Neural progenitor cell (in vitro differentiated cells): ENCODE measurements at regions not wholly inside any gene's neighbourhood (a gene's known extent, or its start where the extent isn't known, plus 50 kb on each side); places are given as distances from the start of the nearest gene placed in this dataset.
"Not testable (repeated sequence)": the region's sequence is repeated elsewhere in the genome, so short reads cannot be mapped to it uniquely, and the experiment has no call there.

Experiments used
- EZH2phosphoT487 ChIP-seq: fragments of 200-600 bp; sonication (generic); IDR thresholded peaks from 2 replicates; pipeline ENCODE4 v1.6.1; 2017; ENCODE audit warnings: antibody characterized with exemption
- TF ChIP-seq, protein P1 (sequence below): fragments of 200-600 bp; sonication (generic); IDR thresholded peaks from 2 replicates; pipeline ENCODE4 v1.5.1; 2017; ENCODE audit warnings: antibody characterized with exemption, mild to moderate bottlenecking

DNA sequence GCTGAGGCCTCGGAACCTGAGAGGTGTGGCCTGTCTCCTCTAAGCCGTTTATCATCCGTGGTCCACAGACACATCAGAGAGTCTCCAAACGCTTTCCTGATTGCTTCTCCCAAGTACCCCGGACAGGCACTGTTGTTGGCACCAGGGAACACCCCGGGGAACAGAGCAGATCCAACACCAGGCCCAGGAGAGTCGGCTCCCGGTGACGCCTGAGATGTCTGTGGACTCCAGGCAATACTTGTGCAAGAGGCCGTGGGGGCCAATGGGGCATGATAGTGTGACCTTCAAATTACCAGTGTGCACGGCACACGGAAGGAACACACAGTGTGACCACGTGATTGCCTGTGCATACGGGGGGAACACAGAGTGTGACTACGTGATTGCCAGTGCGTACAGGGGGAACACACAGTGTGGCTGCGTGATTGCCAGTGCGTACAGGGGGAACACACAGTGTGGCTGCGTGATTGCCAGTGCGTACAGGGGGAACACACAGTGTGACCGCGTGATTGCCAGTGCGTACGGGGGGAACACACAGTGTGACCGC lies 136.6 kb downstream of the RTP5 start:
- TF ChIP-seq, protein P1, sequence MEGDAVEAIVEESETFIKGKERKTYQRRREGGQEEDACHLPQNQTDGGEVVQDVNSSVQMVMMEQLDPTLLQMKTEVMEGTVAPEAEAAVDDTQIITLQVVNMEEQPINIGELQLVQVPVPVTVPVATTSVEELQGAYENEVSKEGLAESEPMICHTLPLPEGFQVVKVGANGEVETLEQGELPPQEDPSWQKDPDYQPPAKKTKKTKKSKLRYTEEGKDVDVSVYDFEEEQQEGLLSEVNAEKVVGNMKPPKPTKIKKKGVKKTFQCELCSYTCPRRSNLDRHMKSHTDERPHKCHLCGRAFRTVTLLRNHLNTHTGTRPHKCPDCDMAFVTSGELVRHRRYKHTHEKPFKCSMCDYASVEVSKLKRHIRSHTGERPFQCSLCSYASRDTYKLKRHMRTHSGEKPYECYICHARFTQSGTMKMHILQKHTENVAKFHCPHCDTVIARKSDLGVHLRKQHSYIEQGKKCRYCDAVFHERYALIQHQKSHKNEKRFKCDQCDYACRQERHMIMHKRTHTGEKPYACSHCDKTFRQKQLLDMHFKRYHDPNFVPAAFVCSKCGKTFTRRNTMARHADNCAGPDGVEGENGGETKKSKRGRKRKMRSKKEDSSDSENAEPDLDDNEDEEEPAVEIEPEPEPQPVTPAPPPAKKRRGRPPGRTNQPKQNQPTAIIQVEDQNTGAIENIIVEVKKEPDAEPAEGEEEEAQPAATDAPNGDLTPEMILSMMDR, result not testable (repeated sequence)
- TF ChIP-seq EZH2phosphoT487, result not testable (repeated sequence)
